BLaER1 treated with 17β-estradiol and CSF1 and Interleukin-3, amounts not matched to agents 10 nM and 100 nM (cell line): ENCODE measurements at regions not wholly inside any gene's neighbourhood (a gene's known extent, or its start where the extent isn't known, plus 50 kb on each side); places are given as distances from the start of the nearest gene placed in this dataset.

ENCODE experiments used
- H3K27ac ChIP-seq, 11 experiments: shearing (Covaris generic); formaldehyde crosslinking; 2 replicates each; pipeline ENCODE4 v1.8.1; 2022
- H3K27me3 ChIP-seq, 11 experiments: shearing (Covaris generic); formaldehyde crosslinking; 2 replicates each; pipeline ENCODE4 v1.8.1; 2022
- H3K36me3 ChIP-seq, 11 experiments: shearing (Covaris generic); formaldehyde crosslinking; 2 replicates each; pipeline ENCODE4 v1.8.1; 2022
- H3K4me1 ChIP-seq, 10 experiments: shearing (Covaris generic); formaldehyde crosslinking; 2 replicates each; pipeline ENCODE4 v1.8.1; 2022
- H3K4me2 ChIP-seq, 11 experiments: shearing (Covaris generic); formaldehyde crosslinking; 2 replicates each; pipeline ENCODE4 v1.8.1; 2022
- H3K4me3 ChIP-seq, 10 experiments: shearing (Covaris generic); formaldehyde crosslinking; 2 replicates each; pipeline ENCODE4 v1.8.1; 2022
- H3K9ac ChIP-seq, 11 experiments: shearing (Covaris generic); formaldehyde crosslinking; 2 replicates each; pipeline ENCODE4 v1.8.1; 2022
- H3K9me3 ChIP-seq, 11 experiments: shearing (Covaris generic); formaldehyde crosslinking; replicated peaks in 1 of 11; 2 replicates each; pipeline ENCODE4 v1.8.1; 2022
- H4K20me1 ChIP-seq, 11 experiments: shearing (Covaris generic); formaldehyde crosslinking; 2 replicates each; pipeline ENCODE4 v1.8.1; 2022
- Cebpa-rat ChIP-seq, 11 experiments: shearing (Covaris generic); IDR thresholded peaks; 2 replicates each; pipeline ENCODE4 v1.8.1; 2022

DNA sequence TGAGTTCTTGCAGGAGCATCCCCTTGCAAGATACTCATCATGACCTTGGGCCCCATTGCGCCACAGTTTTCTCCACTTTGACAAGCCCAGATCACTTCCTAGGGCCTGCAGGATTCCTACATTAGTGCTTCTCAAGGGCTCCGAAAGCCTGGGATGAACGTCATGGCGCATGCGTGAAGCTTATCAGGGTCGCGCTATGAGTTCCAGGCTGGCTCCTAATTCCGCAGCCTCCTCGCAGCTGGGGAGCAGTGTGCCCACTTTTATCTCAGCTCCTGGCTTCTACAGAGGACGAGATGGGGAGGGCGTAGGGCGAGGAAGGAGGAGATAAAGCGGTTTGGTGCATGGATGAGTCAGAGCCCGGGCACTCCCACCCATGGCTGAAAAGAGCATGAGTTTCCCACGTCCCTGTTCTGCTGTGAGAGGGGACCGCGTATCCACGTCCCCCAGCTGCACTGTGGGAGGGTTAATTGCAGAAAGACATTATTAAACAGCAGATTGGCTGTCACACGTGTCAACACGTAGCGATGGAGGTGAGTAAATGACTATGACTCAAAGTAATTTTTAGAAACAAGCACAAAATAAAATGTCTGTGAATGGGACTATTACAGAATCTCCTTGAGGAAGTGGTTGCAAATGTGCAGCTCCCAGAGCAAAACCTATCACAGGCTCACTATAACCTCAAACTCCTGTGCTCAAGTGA, 72.9 kb upstream of the DSP start:
- Histone ChIP-seq H3K36me3 (no peaks in the 10 kb centered on the region), H3K27me3 (no peaks in the 10 kb centered on the region), H3K4me1 (peaks cover 0 to 36% (median 23%) of the 10 kb centered on the region in 10 experiments; a peak in 17 of 20 replicates), H4K20me1 (no peaks in the 10 kb centered on the region), H3K9me3 (peaks cover 0 to 5% (median 0%) of the 10 kb centered on the region in 11 experiments; a peak in 1 of 22 replicates), H3K4me2 (peak overlapping the region; percentile 31 to 94 (median 68)), H3K27ac (peak overlapping the region in 5 of 11 experiments; percentile 2 to 35 (median 32); a peak in 5 of 22 replicates), H3K9ac (peak overlapping the region in 4 of 11 experiments; percentile 6 to 22 (median 14); a peak in 2 of 22 replicates), H3K4me3 (peak overlapping the region in 6 of 10 experiments; percentile 15 to 53 (median 38); a peak in 9 of 20 replicates)
- TF ChIP-seq Cebpa-rat (IDR thresholded peaks at IDR 0.05), result no peak

DNA sequence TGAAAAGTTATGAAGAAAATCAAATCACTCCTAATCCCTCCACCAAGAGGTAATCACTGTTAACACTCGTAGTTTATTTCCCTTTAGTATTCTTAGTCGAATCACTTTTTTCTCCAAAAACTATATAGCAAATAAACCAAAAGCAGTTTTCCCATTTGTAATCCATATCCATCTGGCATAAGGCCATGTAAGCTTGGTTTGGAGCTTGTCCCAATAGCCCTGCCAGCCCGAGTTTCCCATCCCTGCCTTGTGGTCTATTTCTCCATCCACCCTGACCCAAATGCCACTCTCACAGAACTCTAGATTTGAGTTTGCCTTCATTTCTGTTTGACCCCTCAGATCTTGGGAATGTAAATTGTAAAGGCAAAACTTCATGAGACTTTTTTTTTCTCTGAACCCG, 71.8 kb upstream of the DSP start:
- H4K20me1 ChIP-seq, result no peaks in the 10 kb centered on the region
- no peak overlapping the region for H3K4me2 ChIP-seq
- no peak overlapping the region for H3K4me3 ChIP-seq
- H3K9me3 ChIP-seq, result peaks cover 0 to 5% (median 0%) of the 10 kb centered on the region in 11 experiments; a peak in 1 of 22 replicates
- no peaks in the 10 kb centered on the region for H3K36me3 ChIP-seq
- no peak for TF ChIP-seq Cebpa-rat (IDR thresholded peaks at IDR 0.05)
- H3K27me3 ChIP-seq, result no peaks in the 10 kb centered on the region
- H3K4me1 ChIP-seq, result peaks cover 0 to 36% (median 23%) of the 10 kb centered on the region in 10 experiments; a peak in 17 of 20 replicates
- no peak overlapping the region for H3K9ac ChIP-seq
- no peak overlapping the region for H3K27ac ChIP-seq

GRCh38 chr6:7471171-7471570, 70.3 kb upstream of the DSP start:
- Histone ChIP-seq H3K9ac (no peak overlapping the region), H3K27ac (no peak overlapping the region), H3K27me3 (no peaks in the 10 kb centered on the region), H3K9me3 (peaks cover 0 to 5% (median 0%) of the 10 kb centered on the region in 11 experiments; a peak in 1 of 22 replicates), H3K4me1 (peaks cover 0 to 36% (median 23%) of the 10 kb centered on the region in 10 experiments; a peak in 17 of 20 replicates), H3K4me2 (peak overlapping the region in 7 of 11 experiments; percentile 6 to 63 (median 44); a peak in 12 of 22 replicates), H3K4me3 (no peak overlapping the region), H4K20me1 (no peaks in the 10 kb centered on the region), H3K36me3 (no peaks in the 10 kb centered on the region)
- TF ChIP-seq Cebpa-rat (IDR thresholded peaks at IDR 0.05), result no peak

DNA sequence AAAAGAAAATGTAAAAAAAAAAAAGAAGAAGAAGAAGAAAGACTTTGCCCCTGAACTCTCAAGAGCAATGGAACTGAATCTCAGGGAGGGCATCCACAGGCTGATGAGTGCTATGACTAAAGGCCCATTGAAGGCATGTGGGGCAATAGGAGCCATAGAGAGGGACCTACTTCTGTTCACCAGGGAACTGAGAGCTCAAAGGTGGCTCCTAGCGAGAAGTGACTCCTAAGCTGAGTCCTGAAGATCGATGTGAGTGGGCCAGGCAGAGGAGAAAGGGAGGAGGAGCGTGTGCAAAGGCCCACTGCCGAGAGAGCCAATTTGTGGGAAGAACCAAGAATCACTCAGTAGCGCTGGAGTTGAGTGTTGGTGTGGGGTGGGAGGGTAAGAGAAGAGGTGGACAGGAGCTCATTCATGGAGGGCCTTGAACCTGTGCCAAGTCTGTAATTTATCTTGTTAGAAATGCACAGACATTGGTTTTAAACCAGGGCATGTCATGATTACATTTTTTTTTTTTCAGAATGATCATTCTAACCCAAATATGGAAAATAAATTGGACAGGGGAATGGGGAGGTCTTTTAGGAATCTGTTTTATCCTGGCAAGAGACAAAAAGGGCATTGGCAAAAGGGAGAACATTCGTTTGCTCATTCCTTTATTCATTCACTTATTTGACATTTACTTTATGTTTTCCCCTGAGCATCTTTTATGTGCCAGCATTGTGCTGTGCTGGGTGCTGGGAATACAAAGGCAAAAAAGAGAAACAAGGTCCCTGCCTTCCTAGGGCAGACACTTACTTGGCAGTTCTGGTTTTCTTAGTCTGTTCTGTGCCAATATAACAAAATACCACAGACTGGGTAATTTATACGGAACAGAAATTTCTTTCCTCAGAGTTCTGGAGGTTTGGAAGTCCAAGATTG, 67.4 kb upstream of the DSP start:
- H3K27me3 ChIP-seq, result no peaks in the 10 kb centered on the region
- no peak overlapping the region for H3K9ac ChIP-seq
- H3K27ac ChIP-seq, result no peak overlapping the region
- no peak overlapping the region for H3K4me3 ChIP-seq
- no peak for TF ChIP-seq Cebpa-rat (IDR thresholded peaks at IDR 0.05)
- H3K36me3 ChIP-seq, result no peaks in the 10 kb centered on the region
- H3K4me2 ChIP-seq, result no peak overlapping the region
- no peaks in the 10 kb centered on the region for H4K20me1 ChIP-seq
- peaks cover 0 to 5% (median 0%) of the 10 kb centered on the region in 11 experiments; a peak in 1 of 22 replicates for H3K9me3 ChIP-seq
- peaks cover 0 to 19% (median 10%) of the 10 kb centered on the region in 10 experiments; a peak in 12 of 20 replicates for H3K4me1 ChIP-seq

DNA sequence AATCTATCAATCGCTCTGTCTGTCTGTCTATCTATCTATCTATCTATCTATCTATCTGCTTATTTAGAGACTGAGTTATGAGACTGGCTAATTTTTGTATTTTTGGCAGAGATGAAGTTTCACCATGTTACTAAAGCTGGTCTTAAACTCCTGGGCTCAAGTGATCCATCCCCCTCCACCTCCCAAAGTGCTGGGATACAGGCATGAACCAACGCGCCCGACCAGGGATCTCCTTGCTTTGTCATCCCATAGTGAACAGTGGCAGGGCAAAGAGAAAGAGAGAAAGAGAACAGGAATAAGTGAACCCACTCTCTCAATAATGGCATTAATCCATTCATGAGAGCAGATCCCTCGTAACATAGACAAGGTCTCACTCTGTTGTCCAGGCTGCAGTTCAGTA, 66.4 kb upstream of the DSP start:
- Histone ChIP-seq H3K27me3 (no peaks in the 10 kb centered on the region), H3K9me3 (peaks cover 0 to 5% (median 0%) of the 10 kb centered on the region in 11 experiments; a peak in 1 of 22 replicates), H3K9ac (no peak overlapping the region), H3K36me3 (no peaks in the 10 kb centered on the region), H3K4me1 (peaks cover 0 to 18% (median 7%) of the 10 kb centered on the region in 10 experiments; a peak in 10 of 20 replicates), H3K4me3 (no peak overlapping the region), H3K27ac (no peak overlapping the region), H4K20me1 (no peaks in the 10 kb centered on the region), H3K4me2 (no peak overlapping the region)
- no peak for TF ChIP-seq Cebpa-rat (IDR thresholded peaks at IDR 0.05)

DNA sequence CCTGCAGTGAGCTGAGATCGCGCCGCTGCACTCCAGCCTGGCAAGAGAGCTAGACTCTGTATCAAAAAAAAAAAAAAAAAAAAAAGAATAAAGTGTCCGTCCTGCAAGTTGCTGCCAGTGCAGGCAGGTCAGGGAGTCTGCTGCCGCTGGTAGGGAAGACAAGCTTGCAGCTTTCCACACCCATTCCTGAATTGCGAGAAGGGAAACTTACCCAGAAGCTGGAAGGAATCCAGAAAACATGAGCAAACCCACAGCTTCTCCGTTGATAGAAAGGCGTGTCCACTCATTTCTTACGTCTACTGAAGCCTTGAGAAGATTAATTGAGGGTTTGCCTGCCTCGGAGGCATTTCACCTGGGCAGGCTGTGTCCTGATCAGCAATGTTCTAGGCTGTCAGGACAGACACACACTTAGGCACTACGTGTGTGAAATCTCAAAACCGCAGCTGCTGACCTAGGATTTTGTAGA, 61.6 kb upstream of the DSP start:
- no peak overlapping the region for H3K27ac ChIP-seq
- no peaks in the 10 kb centered on the region; a peak in 1 of 22 replicates for H3K9me3 ChIP-seq
- peak overlapping the region in 2 of 11 experiments; percentile 27 to 35; a peak in 3 of 22 replicates for H3K4me2 ChIP-seq
- no peak overlapping the region for H3K9ac ChIP-seq
- no peak overlapping the region for H3K4me3 ChIP-seq
- no peaks in the 10 kb centered on the region for H3K27me3 ChIP-seq
- no peaks in the 10 kb centered on the region for H4K20me1 ChIP-seq
- no peak for TF ChIP-seq Cebpa-rat (IDR thresholded peaks at IDR 0.05)
- no peaks in the 10 kb centered on the region for H3K36me3 ChIP-seq
- H3K4me1 ChIP-seq, result peaks cover 0 to 6% (median 0%) of the 10 kb centered on the region in 10 experiments; a peak in 2 of 20 replicates

DNA sequence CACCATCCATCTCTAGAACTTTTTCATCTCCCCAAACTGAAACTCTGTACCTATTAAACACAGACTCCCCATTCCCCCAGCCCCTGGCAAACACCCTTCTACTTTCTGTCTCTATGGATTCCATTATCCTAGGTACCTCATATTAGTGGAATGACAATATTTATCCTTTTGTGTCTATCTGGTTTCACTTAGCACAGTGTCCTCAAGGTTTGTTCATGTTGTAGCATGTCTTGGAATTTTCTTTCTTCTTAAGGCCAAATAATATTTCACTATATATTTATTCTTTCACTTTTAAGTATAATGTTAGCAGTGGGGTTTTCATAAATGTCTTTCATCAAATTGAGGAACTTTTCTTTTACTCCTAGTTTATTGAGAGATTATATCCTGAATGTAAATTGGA, 56.8 kb upstream of the DSP start:
- Histone ChIP-seq H3K4me1 (peaks cover 0 to 8% (median 0%) of the 10 kb centered on the region in 10 experiments; a peak in 2 of 20 replicates), H3K9ac (no peak overlapping the region), H3K4me2 (no peak overlapping the region), H3K4me3 (no peak overlapping the region), H3K36me3 (no peaks in the 10 kb centered on the region), H3K27ac (no peak overlapping the region), H3K27me3 (no peaks in the 10 kb centered on the region), H4K20me1 (no peaks in the 10 kb centered on the region), H3K9me3 (no peaks in the 10 kb centered on the region; a peak in 1 of 22 replicates)
- TF ChIP-seq Cebpa-rat (IDR thresholded peaks at IDR 0.05), result no peak

DNA sequence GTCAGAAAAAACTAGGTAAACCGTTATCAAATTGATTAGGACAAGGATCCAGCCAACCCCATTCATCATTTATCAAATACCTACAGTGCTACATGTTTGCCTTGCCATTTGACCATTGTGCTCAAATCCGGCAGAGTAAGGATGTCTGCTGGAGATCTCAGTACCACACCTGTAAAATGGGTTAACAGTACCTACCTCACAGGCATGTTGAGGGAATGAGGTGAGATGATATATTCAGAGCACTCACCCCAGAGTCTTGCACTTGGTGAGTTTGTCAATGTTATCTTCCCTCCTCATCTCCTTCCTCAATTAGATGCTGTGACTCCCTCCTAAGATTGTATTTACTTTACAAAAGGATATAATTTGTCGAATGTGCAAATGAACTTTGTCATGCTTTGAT, 54.5 kb upstream of the DSP start:
- H3K36me3 ChIP-seq, result no peaks in the 10 kb centered on the region
- no peaks in the 10 kb centered on the region; a peak in 1 of 22 replicates for H3K9me3 ChIP-seq
- TF ChIP-seq Cebpa-rat (IDR thresholded peaks at IDR 0.05), result no peak
- no peaks in the 10 kb centered on the region for H4K20me1 ChIP-seq
- no peak overlapping the region for H3K9ac ChIP-seq
- no peaks in the 10 kb centered on the region for H3K27me3 ChIP-seq
- no peak overlapping the region for H3K4me3 ChIP-seq
- 0 out of 20 replicates have a peak, but pooled peaks cover 0 to 4% (median 0%) of the 10 kb centered on the region in 10 experiments for H3K4me1 ChIP-seq
- no peak overlapping the region for H3K27ac ChIP-seq
- no peak overlapping the region for H3K4me2 ChIP-seq

DNA sequence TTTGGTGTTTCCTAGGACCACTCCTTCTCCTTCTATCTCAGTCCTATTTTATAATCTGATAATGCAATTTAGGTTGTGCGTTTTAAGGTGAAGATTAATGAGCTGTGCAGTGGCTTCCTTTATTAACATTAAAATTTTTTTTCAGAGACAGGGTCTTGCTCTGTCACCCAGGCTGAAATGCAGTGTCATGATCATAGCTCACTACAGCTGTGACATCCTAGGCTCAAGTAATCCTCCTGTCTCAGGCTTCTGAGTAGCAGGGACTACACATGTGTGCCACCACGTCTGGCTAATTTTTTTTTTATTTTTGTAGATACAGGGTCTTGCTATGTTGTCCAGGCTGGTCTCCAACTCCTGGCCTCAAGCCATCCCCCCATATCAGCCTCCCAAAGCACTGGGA, 53.0 kb upstream of the DSP start:
- Histone ChIP-seq H4K20me1 (no peaks in the 10 kb centered on the region), H3K4me3 (no peak overlapping the region), H3K4me1 (0 out of 20 replicates have a peak, but pooled peaks cover 0 to 4% (median 0%) of the 10 kb centered on the region in 10 experiments), H3K27me3 (no peaks in the 10 kb centered on the region), H3K4me2 (no peak overlapping the region), H3K9ac (no peak overlapping the region), H3K36me3 (no peaks in the 10 kb centered on the region), H3K9me3 (peaks cover 6 to 12% (median 8%) of the 10 kb centered on the region in 11 experiments; a peak in 12 of 22 replicates), H3K27ac (no peak overlapping the region)
- TF ChIP-seq Cebpa-rat (IDR thresholded peaks at IDR 0.05), result no peak
